GM13977 (cell line): ENCODE measurements at regions not wholly inside any gene's neighbourhood (a gene's known extent, or its start where the extent isn't known, plus 50 kb on each side); places are given as distances from the start of the nearest gene placed in this dataset.

Source experiments
- DNase-seq: peaks from one replicate; pipeline ENCODE4 v3.0.0; 2012; ENCODE audit warnings: low spot score
- in situ Hi-C: fragments of 300-500 bp; cut with MboI; formaldehyde crosslinking; loops from one replicate; pipeline ENCODE4 v1.12.0; 2022; ENCODE audit warnings: low sequenced_read_pairs, low pct_unique_long_range_greater_than_20kb, mixed read lengths, inconsistent platforms; ENCODE audit not compliant: unreplicated experiment
- TF ChIP-seq, protein P1 (sequence below): IDR thresholded peaks from 2 replicates; pipeline ENCODE4 v1.5.1; 2012; ENCODE audit warnings: mild to moderate bottlenecking, control low read depth; ENCODE audit not compliant: insufficient read depth; ENCODE audit errors: extremely low read depth, missing control alignments

DNA sequence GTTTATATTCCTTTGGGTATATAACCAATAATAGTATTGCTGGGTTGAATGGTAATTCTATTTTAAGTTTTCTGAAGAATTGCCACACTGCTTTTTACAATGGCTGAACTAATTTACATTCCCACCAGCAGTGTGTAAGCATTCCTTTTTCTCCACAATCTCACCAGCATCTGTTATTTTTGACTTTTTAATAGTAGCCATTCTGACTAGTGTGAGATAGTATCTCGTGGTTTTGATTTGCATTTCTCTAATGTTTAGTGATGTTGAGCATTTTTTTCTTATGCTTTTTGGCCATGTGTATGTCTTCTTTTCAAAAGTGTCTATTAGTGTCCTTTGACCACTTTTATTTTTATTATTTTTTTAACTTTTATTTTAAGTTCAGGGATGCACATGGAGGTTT, 275.3 kb downstream of the METTL15 start:
- DNase-seq: no peak
- in situ Hi-C loops: no loop called here
- TF ChIP-seq, protein P1, sequence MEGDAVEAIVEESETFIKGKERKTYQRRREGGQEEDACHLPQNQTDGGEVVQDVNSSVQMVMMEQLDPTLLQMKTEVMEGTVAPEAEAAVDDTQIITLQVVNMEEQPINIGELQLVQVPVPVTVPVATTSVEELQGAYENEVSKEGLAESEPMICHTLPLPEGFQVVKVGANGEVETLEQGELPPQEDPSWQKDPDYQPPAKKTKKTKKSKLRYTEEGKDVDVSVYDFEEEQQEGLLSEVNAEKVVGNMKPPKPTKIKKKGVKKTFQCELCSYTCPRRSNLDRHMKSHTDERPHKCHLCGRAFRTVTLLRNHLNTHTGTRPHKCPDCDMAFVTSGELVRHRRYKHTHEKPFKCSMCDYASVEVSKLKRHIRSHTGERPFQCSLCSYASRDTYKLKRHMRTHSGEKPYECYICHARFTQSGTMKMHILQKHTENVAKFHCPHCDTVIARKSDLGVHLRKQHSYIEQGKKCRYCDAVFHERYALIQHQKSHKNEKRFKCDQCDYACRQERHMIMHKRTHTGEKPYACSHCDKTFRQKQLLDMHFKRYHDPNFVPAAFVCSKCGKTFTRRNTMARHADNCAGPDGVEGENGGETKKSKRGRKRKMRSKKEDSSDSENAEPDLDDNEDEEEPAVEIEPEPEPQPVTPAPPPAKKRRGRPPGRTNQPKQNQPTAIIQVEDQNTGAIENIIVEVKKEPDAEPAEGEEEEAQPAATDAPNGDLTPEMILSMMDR: no peak
